HG02759 (cell line): ENCODE measurements at regions not wholly inside any gene's neighbourhood (a gene's known extent, or its start where the extent isn't known, plus 50 kb on each side); places are given as distances from the start of the nearest gene placed in this dataset.

Experiments
- ATAC-seq: cut with Tn5 transposase; IDR thresholded peaks from one replicate; pipeline ENCODE4 v1.9.1; 2021; ENCODE audit warnings: mild to moderate bottlenecking, moderate library complexity; ENCODE audit not compliant: unreplicated experiment

DNA sequence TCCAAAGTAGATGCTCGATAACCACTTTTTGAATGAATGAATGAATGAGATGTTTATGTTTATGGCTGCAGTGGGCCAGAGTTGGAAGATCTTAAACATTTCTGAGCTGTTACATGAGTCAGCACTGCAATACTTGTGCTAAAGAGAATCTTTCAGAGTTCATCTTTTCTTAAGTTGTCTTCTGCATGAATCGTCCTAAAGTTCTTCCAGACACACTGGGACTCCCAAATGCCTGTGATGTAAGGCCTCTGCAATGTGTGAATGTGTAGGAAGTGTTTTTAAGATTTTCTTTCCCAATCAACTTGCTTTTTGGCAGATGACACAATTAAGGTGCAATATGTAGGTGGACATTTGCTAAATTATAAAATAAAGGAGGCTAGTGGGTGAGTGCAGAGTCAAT lies 50.3 kb upstream of the TRIM9 start:
- ATAC-seq: no peak

DNA sequence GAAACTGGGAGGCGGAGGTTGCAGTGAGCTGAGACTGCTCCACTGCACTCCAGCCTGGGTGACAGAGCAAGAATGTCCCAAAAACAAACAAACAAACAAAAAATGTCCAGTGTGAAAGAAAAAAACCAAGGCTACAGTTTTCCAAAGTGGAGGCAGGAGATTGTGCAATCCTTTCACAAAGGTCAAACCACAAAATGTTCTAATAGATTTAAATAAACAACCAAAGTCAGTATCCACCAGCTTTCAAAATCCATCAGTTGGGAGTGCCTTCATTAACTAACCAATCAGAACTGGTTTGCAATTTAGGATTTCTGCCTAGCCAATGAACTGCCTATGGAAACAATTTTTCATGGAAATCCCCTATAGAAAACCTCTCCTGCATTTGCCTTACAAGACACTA lies 52.3 kb upstream of the TRIM9 start:
- no peak for ATAC-seq

DNA sequence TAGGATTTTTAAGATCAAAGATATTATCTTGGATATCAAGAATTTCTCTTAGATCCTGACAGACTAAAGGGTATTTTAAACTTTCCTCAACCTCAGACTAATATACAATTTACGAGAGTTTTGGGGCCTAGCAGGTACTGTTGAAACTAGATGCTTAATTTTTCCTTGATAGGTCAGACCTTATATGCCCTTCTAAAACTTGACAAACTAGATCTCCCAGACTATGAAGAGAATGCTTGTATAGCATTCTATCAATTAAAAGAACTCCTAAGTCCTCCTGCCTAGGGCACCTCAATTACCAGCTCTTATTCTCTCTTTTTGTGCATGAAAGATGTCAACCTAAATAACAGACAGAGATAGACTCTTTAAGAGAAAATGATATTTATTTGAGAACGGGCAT lies 60.4 kb upstream of the TRIM9 start:
- no peak for ATAC-seq

DNA sequence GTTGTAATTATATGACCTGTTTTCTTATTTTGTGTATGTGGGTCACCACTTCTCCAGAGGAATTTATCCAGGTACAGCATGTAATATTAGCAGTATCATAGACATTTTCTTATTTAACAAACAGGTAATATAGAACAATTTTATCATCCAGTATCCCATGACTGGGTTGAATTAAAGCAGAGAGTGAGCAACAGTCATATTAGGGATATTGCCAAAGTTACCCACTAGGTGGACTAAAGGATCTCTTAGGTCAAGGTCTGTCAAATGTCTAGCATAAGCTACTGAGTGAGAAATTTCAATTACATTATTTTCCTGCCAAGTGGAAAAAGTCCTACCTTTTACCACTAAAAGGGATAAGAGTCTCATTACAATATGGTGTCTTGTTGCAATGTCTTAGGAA lies 62.1 kb upstream of the TRIM9 start:
- no peak for ATAC-seq

DNA sequence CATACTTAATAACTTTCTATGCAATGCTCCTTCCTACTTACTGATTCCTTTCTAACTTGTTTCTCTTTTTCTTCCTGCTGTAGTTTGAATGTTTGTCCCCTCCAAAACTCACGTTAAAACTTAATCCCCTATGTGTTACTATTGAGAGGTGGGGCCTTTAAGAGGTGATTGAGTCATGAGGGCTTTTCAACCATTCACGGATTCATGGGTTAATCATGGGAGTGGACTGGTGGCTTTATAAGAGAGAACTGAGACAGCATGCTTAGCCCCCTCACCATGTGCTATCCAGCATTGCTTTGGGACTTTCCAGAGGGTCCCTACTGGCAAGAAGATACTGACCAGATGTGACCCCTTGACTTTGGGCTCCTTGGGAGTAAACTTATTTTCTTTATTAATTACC lies 66.0 kb upstream of the TRIM9 start:
- ATAC-seq: peak; percentile 47

DNA sequence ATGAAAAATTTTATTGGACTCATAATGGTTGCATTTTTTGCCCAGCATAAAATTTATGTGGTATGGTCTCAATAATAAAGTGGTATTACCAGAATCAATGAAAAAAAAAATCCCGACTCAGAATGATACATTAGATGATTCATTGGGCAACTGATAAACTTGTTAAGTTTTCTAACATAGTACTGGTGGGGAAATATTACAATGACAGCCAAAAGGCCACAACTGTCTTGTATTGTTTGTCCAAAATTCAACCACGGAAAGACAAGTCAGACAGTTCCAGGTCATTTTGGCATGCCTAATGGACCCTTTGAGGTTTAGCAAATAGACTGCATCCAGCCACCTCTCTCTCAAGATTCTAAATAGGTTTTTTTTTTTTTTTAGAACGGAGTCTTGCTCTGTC lies 70.5 kb upstream of the TRIM9 start:
- no peak for ATAC-seq

DNA sequence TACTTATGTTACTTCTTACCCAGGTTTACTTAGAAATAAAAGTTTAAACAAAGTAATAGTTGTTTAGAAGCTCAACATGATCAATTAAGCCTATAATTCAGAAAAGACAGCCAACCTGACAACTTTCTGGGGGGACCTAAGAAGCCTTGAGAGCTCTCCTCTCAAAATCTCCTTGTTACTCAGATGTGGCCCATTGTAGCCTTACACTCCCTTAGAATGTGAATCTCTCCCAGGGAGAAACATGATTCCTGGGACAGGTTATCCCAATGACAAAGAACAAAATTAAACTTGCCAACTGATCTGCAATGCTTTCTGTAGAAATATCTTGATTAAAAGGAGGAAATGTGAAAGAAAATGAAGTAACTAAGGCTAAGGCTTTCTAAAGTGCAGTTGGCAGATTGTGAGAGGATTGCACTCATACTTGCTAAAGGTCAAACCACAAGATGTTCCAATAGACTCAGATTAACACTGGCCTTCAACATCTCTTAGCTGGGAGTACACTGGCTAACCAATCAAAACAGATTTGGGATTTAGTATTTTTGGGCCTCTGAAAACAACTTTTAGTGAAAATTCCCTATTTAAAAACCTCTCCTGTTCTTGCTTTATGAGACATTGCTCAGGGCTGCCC lies 72.3 kb upstream of the TMX1 start:
- no peak for ATAC-seq

DNA sequence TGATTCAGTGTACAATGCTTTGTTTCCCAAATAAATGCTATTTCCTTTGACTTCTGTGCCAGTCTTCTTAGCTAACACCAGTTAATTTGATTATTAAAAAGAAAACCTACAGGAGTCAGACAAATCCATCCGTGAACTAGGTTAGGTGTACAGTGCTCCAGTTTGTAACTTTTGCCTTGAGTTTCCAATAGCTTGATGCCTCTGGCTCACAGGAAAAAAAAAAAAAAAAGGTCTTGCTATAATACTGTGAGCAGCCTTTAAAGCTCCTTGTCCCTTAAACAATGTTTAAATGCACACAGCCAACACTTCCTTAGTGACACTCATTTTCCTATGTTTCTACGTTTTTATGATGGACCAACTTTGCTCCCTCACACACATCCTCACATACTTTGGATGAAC lies 71.8 kb upstream of the TMX1 start:
- ATAC-seq: no peak

DNA sequence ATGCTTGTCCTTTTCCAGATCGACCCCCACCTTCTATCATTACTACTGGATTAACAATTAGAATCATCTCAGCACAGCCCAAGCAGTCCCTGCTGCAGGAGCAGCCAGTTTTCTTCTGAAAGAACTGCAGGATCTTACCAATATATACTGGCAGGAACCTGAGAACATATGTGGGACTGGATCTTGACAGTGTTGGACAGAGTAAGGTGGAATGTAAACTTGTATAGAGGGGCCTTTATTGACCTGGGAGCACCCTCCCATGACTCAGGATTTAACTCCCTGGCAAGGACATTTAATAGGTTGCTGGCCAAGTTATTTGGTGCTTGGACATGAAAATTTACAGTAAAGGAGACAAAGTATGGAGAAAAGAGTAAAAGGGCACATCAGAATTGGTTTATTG lies 66.2 kb upstream of the TMX1 start:
- no peak for ATAC-seq

DNA sequence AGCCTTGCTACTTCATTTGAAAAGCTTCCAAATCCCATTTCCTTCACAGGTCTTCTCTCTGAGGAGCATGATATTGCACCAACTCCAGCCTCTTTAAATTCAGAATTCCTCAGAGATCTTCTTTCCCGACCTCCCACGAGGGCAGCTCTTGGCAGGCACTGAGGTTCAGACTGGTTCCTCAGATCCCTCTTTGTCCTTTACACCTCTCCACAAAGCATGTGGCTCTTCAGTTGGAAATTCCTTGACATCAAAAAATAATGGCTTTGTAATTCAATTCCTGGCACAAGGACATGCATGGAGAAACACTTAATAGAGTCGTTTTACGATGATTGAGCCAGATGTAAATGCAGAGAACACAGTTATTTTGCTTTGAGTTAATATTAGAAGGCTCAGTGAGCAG lies 63.2 kb upstream of the TMX1 start:
- no peak for ATAC-seq

DNA sequence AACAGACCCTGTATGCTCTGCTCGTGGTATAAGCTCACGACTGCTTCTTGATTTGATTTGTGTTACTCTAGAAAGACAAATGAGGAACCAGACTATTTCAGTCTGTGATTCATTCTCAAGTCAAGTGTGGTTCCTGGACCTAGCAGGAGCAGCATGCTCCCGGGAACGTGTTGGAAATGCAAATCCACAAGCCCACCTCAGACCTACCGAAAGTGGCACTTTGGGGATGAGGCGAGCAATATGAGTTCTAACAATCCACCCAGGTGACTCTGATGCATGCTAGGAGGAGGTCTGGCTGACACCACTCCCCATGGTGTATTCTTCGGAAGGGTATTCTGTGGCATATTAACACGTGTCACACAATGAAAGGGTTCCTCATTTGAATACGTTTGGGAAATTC lies 59.5 kb upstream of the TMX1 start:
- ATAC-seq: peak; percentile 80

DNA sequence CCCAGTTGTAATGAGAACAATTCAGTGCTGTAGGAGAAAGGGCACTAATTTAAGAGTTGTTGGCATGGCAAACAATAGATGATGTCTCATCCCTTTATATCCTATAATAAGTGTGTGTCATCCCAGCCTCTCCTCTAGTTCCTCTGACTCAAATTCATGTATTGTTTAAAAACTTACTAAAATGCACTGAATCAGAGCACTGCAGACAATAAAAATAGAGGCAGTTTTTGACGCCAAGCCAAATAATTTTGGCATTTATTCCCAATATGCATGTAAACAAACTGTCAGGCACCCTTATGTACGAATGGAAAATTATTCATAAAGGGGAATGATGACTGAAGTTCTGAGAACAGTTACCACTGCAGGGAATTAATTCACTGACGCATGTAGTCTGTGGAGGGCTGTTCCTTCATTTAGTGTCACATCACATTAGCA lies 57.9 kb upstream of the TMX1 start:
- no peak for ATAC-seq

DNA sequence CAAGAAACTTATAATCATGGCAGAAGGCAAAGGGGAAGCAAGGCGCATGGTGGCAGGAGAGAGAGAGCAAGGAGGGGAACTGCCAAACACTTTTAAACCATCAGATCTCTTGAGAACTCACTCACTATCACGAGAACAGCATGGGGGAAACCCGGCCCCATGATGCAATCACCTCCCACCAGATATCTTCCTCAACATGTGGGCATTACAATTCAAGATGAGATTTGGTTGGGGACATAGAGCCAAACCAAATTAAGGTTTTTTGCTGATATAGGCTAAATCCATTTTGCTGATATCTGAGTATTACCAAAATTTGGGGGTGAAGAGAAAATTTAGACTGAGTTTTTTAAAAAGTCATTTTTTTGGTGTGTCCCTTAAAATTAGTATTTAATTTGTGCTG lies 54.9 kb upstream of the TMX1 start:
- no peak for ATAC-seq

DNA sequence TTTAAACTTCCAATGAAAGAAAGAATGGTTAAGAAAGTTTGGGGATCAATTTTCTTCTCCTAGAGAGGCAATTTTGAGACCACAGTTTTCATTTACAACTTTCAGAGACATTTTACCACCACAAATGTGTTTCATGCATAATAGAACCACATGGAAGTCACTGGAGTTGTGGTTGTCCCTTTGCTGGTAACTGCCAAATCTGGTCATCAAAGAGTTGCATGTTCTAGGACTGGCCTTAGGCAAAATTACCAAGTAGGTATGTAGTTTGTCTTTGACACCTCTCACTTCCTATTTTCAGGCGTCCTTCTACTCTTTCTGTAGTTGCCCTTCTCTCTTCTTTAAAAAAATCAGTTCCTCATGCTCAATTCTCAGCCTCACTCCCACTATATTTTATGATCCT lies 54.3 kb upstream of the TMX1 start:
- peak; percentile 73 for ATAC-seq

DNA sequence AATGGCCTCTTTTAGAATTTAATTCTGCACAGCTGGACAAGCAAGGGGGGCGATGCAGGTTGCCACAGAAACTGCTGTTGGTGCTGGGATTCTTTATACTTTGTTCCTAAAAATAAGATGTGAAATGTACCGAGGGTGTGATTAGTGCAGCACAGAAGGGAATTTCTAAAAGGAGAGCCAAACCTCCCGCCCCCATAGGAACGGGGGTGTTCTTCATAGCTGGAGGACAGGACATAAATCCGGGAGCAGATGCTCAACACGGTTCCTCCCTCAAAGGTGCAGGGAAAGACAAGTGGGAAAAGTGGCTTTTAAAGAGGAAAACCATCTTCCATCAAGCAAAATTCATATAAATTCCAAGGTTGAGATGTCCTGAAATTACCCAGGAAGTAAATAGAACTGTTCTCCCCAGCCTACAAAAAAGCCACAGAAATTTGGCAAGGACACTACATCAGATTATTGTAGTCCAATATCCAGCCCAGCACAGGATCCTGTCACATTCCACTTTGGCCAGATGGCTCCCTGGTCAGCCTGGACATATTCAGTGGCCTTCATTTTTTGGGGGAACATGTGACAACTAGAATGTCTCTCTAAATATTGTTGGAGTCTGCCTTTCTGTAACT lies 51.4 kb upstream of the TMX1 start:
- no peak for ATAC-seq

DNA sequence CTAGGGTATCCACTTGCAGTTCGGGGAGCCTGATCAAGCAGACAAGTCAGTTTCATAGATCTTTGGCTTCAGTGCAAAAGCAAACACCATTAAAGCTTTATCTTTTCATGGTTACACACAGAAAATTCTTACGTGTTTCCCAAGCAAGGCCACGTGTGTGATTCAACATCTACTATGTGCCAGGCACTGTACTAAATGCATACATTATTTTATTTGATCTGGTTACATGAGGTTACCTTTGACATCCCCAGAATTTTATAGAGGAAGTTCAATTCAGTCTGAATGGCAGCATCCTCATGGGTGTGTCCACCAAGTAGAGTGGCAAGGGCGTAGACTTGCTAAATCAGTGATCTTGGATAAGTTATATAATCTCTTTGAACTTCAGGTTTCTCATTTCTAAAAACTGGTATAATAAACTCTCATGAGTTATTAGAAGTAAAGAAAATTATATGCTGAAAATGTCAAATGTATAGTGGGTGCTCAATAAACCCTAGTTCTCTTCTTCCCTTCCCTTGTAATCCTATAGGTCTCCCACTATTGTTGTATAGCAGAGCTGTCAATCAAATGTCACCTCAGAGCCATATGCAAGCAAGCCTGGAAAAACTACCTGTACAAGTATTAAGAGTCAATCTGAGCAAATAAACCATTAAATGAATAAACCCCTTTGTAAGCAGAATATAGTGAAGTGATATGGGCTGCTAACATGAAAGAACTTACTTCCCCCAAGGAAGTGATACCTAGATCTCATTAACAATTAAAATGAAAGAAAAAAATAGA lies 50.3 kb upstream of the TMX1 start:
- no peak for ATAC-seq
